Right lobe of liver (tissue), 6 donors: ENCODE measurements at regions not wholly inside any gene's neighbourhood (a gene's known extent, or its start where the extent isn't known, plus 50 kb on each side); places are given as distances from the start of the nearest gene placed in this dataset.

Experiments used
- ATAC-seq, 4 donors: fragments of 200-7000 bp; cut with Tn5 transposase; one replicate each; pipeline ENCODE4 v1.9.1; 2020; ENCODE audit warnings: mild to moderate bottlenecking in 4 of 4, moderate library complexity in 4 of 4
- DNase-seq, 3 donors: peaks; one replicate each; pipeline ENCODE4 v3.0.0-alpha.2; 2020
- H3K27ac ChIP-seq, 3 donors: fragments of 200-600 bp; one replicate each; pipeline ENCODE4 v1.8.0; 2022
- H3K27me3 ChIP-seq, 2 donors: fragments of 200-600 bp; one replicate each; pipeline ENCODE4 v1.8.0; 2022
- H3K36me3 ChIP-seq, 4 donors: fragments of 200-600 bp; sonication (generic) in 1 of 4; one replicate each; pipeline versions ENCODE4 v1.5.1 to v1.8.0; 2017 to 2022; ENCODE audit warnings: control low read depth in 1 of 4
- H3K4me1 ChIP-seq, 4 donors: fragments of 200-600 bp; sonication (generic) in 1 of 4; one replicate each; pipeline versions ENCODE4 v1.5.1 to v1.8.0; 2017 to 2022; ENCODE audit warnings: control low read depth in 1 of 4
- H3K4me3 ChIP-seq, 3 donors: fragments of 200-600 bp; one replicate each; pipeline ENCODE4 v1.8.0; 2022
- H3K9me3 ChIP-seq, 4 donors: fragments of 200-600 bp; sonication (generic) in 1 of 4; one replicate each; pipeline versions ENCODE4 v1.5.1 to v1.8.0; 2017 to 2022; ENCODE audit warnings: control low read depth in 1 of 4
- CTCF ChIP-seq, 4 donors: fragments of 200-600 bp in 3 of 4; fragments of 450-650 bp in 1 of 4; IDR thresholded peaks; one replicate each; pipeline versions ENCODE4 v1.5.1 to v1.8.0; 2016 to 2022; ENCODE audit warnings: antibody characterized with exemption in 4 of 4, mild to moderate bottlenecking in 2 of 4
- POLR2A ChIP-seq: fragments of 450-650 bp; IDR thresholded peaks from one replicate; pipeline ENCODE4 v1.6.1; 2017; ENCODE audit warnings: antibody characterized with exemption, mild to moderate bottlenecking
- WGBS: methylation state at CpG from one replicate; pipeline ENCODE4 v1.1.6; 2018; ENCODE audit warnings: low coverage, low lambda C conversion rate; ENCODE audit not compliant: insufficient coverage; ENCODE audit errors: missing lambda C conversion rate; 5-methylcytosine and 5-hydroxymethylcytosine counted together
- intact Hi-C, 2 donors: fragments of 100-400 bp; cut with DNase I; formaldehyde crosslinking; loops; one replicate each; pipeline versions ENCODE4 v1.11.2 to v1.14.1; 2022
- donor health status: DM: no; HTN: yes; CAD: no.
- donor health status: DM: no; HTN: no; CAD: no.
- donor health status: DM: no; HTN: no; CAD: no.
- donor health status: DM: no; HTN: yes; CAD: no.
- donor health status: DM: no; HTN: yes; CAD: no.

- H3K4me1 ChIP-seq, result no peaks in the 10 kb centered on the region
- intact Hi-C loops, result no loop called here
- 34% methylated on average over 3 of the region's 3 CpGs for WGBS
- H3K9me3 ChIP-seq, result no peaks in the 10 kb centered on the region
- no peak overlapping the region for H3K27ac ChIP-seq
- ATAC-seq, result no peak
- DNase-seq, result no peak
- no peak overlapping the region for H3K4me3 ChIP-seq
- H3K36me3 ChIP-seq, result no peaks in the 10 kb centered on the region
- H3K27me3 ChIP-seq, result no peaks in the 10 kb centered on the region
- TF ChIP-seq CTCF (IDR thresholded peaks at IDR 0.05) (no peak), POLR2A (no peak)
Measured at GRCh38 chr22:22992474-22992873, 77.8 kb upstream of the GNAZ start.

GRCh38 chr22:22993184-22993583 lies 77.1 kb upstream of the GNAZ start:
- WGBS, result 62% methylated on average over 3 of the region's 5 CpGs
- ATAC-seq, result no peak
- DNase-seq, result no peak
- intact Hi-C loops, result no loop called here
- no peak for TF ChIP-seq CTCF (IDR thresholded peaks at IDR 0.05)
- Histone ChIP-seq H3K27me3 (no peaks in the 10 kb centered on the region), H3K27ac (no peak overlapping the region), H3K4me3 (no peak overlapping the region), H3K4me1 (no peaks in the 10 kb centered on the region), H3K36me3 (no peaks in the 10 kb centered on the region), H3K9me3 (no peaks in the 10 kb centered on the region)

GRCh38 chr22:22995166-22995565 lies 75.2 kb upstream of the GNAZ start:
- intact Hi-C loops, result no loop called here

GRCh38 chr22:22996511-22997261 lies 73.6 kb upstream of the GNAZ start:
- no peaks in the 10 kb centered on the region for H3K27me3 ChIP-seq
- intact Hi-C loops, result no loop called here
- no peak overlapping the region for H3K27ac ChIP-seq
- DNase-seq (no peak), ATAC-seq (no peak)
- no peaks in the 10 kb centered on the region for H3K9me3 ChIP-seq
- no peak for TF ChIP-seq CTCF (IDR thresholded peaks at IDR 0.05)
- TF ChIP-seq POLR2A, result no peak
- no peaks in the 10 kb centered on the region for H3K36me3 ChIP-seq
- no peaks in the 10 kb centered on the region for H3K4me1 ChIP-seq
- 90% methylated on average over 2 of the region's 2 CpGs for whole genome bisulfite sequencing
- no peak overlapping the region for H3K4me3 ChIP-seq

More at GRCh38 chr22:22995166-22995565, 75.2 kb upstream of the GNAZ start:
- no peak overlapping the region for H3K4me3 ChIP-seq
- no peak for ATAC-seq
- H3K4me1 ChIP-seq, result no peaks in the 10 kb centered on the region
- TF ChIP-seq CTCF (IDR thresholded peaks at IDR 0.05), result no peak
- no peak for TF ChIP-seq POLR2A
- H3K27me3 ChIP-seq, result no peaks in the 10 kb centered on the region
- WGBS, result 62% methylated on average over 3 of the region's 3 CpGs
- no peak for DNase-seq
- H3K27ac ChIP-seq, result no peak overlapping the region
- no peaks in the 10 kb centered on the region for H3K9me3 ChIP-seq
- H3K36me3 ChIP-seq, result no peaks in the 10 kb centered on the region
